IMR-90 (cell line): ENCODE measurements at regions not wholly inside any gene's neighbourhood (a gene's known extent, or its start where the extent isn't known, plus 50 kb on each side); places are given as distances from the start of the nearest gene placed in this dataset.

Experiments used
- ATAC-seq: fragments of 200-7000 bp; cut with Tn5 transposase; 2 replicates; pipeline ENCODE4 v1.9.1; 2020; ENCODE audit warnings: low read depth, mild to moderate bottlenecking, moderate library complexity
- BruUV-seq: library from RNA; stranded (reverse); fragments of 400-500 nt; replicated peaks from 2 replicates; lab custom pipeline; 2021; lab: Mats Ljungman, UMichigan
- CTCF ChIA-PET: fragments of 300-600 bp; formaldehyde crosslinking; extraction: SDS; loops from one replicate; lab custom pipeline; 2021; ENCODE audit warnings: antibody characterized with exemption; lab: Yijun Ruan, JAX
- POLR2A ChIA-PET: fragments of 300-600 bp; sonication (Branson Sonifier 250); formaldehyde crosslinking; loops from one replicate; lab custom pipeline; 2022; ENCODE audit warnings: antibody characterized with exemption; ENCODE audit not compliant: unreplicated experiment; lab: Charles Lee
- DNase-seq: peaks from one replicate; pipeline ENCODE4 v3.0.0; 2013
- H2AFZ ChIP-seq: replicated peaks from 2 replicates; pipeline ENCODE3; 2013; ENCODE audit warnings: low read length, mild to moderate bottlenecking; ENCODE audit not compliant: poor library complexity
- H2AK5ac ChIP-seq: 2 replicates; pipeline ENCODE4 v1.6.1; 2013; ENCODE audit warnings: low read depth, low read length, inconsistent platforms
- H2AK9ac ChIP-seq: replicated peaks from 2 replicates; pipeline ENCODE3; 2013; ENCODE audit warnings: mild to moderate bottlenecking, low read depth, low read length, moderate library complexity; ENCODE audit not compliant: poor library complexity
- H2BK120ac ChIP-seq: 2 replicates; pipeline ENCODE4 v1.6.1; 2013; ENCODE audit warnings: low read depth, low read length, inconsistent platforms
- H2BK15ac ChIP-seq: 3 replicates; pipeline ENCODE4 v1.6.1; 2013; ENCODE audit warnings: low read depth, low read length, inconsistent platforms
- H2BK20ac ChIP-seq: 2 replicates; pipeline ENCODE4 v1.6.1; 2013; ENCODE audit warnings: low read depth, mild to moderate bottlenecking, inconsistent platforms, low read length, moderate library complexity
- H2BK5ac ChIP-seq: 2 replicates; pipeline ENCODE4 v1.6.1; 2013; ENCODE audit warnings: mild to moderate bottlenecking, low read depth, low read length, inconsistent platforms; ENCODE audit not compliant: poor library complexity, severe bottlenecking
- H3K14ac ChIP-seq: replicated peaks from 2 replicates; pipeline ENCODE4 v1.6.1; 2013; ENCODE audit warnings: low read depth, low read length, inconsistent platforms
- H3K18ac ChIP-seq: 2 replicates; pipeline ENCODE4 v1.6.1; 2013; ENCODE audit warnings: low read depth, low read length, control low read depth
- H3K23ac ChIP-seq: 2 replicates; pipeline ENCODE4 v1.6.1; 2013; ENCODE audit warnings: low read depth, low read length, inconsistent platforms
- H3K27ac ChIP-seq: 2 replicates; pipeline ENCODE4 v1.5.1; 2013; ENCODE audit warnings: mild to moderate bottlenecking, control low read depth, low read length; ENCODE audit not compliant: insufficient read depth
- H3K27me3 ChIP-seq: 2 replicates; pipeline ENCODE4 v1.6.1; 2013; ENCODE audit warnings: low read length; ENCODE audit not compliant: control insufficient read depth, insufficient read depth
- H3K36me3 ChIP-seq: 2 replicates; pipeline ENCODE4 v1.6.1; 2013; ENCODE audit warnings: low read length, mixed read lengths; ENCODE audit not compliant: control insufficient read depth, insufficient read depth
- H3K4ac ChIP-seq: 2 replicates; pipeline ENCODE4 v1.6.1; 2013; ENCODE audit warnings: low read depth, low read length, inconsistent platforms
- H3K4me1 ChIP-seq: 2 replicates; pipeline ENCODE4 v1.6.1; 2013; ENCODE audit warnings: low read length, mixed read lengths; ENCODE audit not compliant: control insufficient read depth, insufficient read depth
- H3K4me2 ChIP-seq: 2 replicates; pipeline ENCODE4 v1.6.1; 2013; ENCODE audit warnings: low read depth, mild to moderate bottlenecking, control low read depth, low read length, moderate library complexity
- H3K4me3 ChIP-seq: 2 replicates; pipeline ENCODE4 v1.5.1; 2013; ENCODE audit warnings: low read depth, mild to moderate bottlenecking, control low read depth, low read length, moderate library complexity; ENCODE audit not compliant: insufficient read depth
- H3K56ac ChIP-seq: 2 replicates; pipeline ENCODE4 v1.6.1; 2013; ENCODE audit warnings: low read length, inconsistent platforms; ENCODE audit not compliant: insufficient read depth; ENCODE audit errors: extremely low read depth
- H3K79me1 ChIP-seq, 2 experiments: 2 replicates each; pipeline ENCODE4 v1.6.1; 2013; ENCODE audit warnings: low read length in 2 of 2, inconsistent platforms in 1 of 2, low read depth in 1 of 2
- H3K9ac ChIP-seq: 2 replicates; pipeline ENCODE4 v1.6.1; 2013; ENCODE audit warnings: low read depth, low read length, control low read depth
- H3K9me1 ChIP-seq: 2 replicates; pipeline ENCODE4 v1.6.1; 2013; ENCODE audit warnings: low read length, inconsistent platforms; ENCODE audit not compliant: insufficient read depth
- H3K9me3 ChIP-seq: 2 replicates; pipeline ENCODE4 v1.6.1; 2013; ENCODE audit warnings: low read length; ENCODE audit not compliant: control insufficient read depth, insufficient read depth
- H4K20me1 ChIP-seq: 2 replicates; pipeline ENCODE4 v1.6.1; 2013; ENCODE audit warnings: low read length, inconsistent platforms; ENCODE audit not compliant: insufficient read depth
- H4K5ac ChIP-seq: 2 replicates; pipeline ENCODE4 v1.6.1; 2013; ENCODE audit warnings: mild to moderate bottlenecking, low read depth, low read length, control low read depth
- H4K8ac ChIP-seq, 2 experiments: 2 replicates each; pipeline ENCODE4 v1.6.1; 2013; ENCODE audit warnings: low read depth in 2 of 2, low read length in 2 of 2, control low read depth in 1 of 2, inconsistent platforms in 1 of 2
- H4K91ac ChIP-seq: 2 replicates; pipeline ENCODE4 v1.6.1; 2013; ENCODE audit warnings: low read depth, low read length, inconsistent platforms; ENCODE audit not compliant: insufficient read depth
- BHLHE40 ChIP-seq: fragments of 150-350 bp; IDR thresholded peaks from 2 replicates; pipeline ENCODE4 v1.6.1; 2016; ENCODE audit warnings: mild to moderate bottlenecking, low read depth, low read length
- CEBPB ChIP-seq: IDR thresholded peaks from 2 replicates; pipeline ENCODE4 v1.6.1; 2012; ENCODE audit warnings: low read depth, low read length, improper control_type of control experiment
- CHD1 ChIP-seq: IDR thresholded peaks from 2 replicates; pipeline ENCODE4 v1.6.1; 2012; ENCODE audit warnings: low read depth, low read length, improper control_type of control experiment
- CTCF ChIP-seq: conservative IDR thresholded peaks from 2 replicates; pipeline ENCODE4 v1.5.1; 2012; ENCODE audit warnings: mild to moderate bottlenecking, low read depth, low read length, improper control_type of control experiment
- ELK1 ChIP-seq: fragments of 150-350 bp; IDR thresholded peaks from 2 replicates; pipeline ENCODE4 v1.6.1; 2016; ENCODE audit warnings: low read depth, mild to moderate bottlenecking, low read length, moderate library complexity, borderline replicate concordance
- FOS ChIP-seq: fragments of 150-350 bp; IDR thresholded peaks from 2 replicates; pipeline ENCODE4 v1.6.1; 2016; ENCODE audit warnings: low read depth, low read length
- MAFK ChIP-seq: IDR thresholded peaks from 2 replicates; pipeline ENCODE4 v1.6.1; 2012; ENCODE audit warnings: low read depth, low read length, improper control_type of control experiment
- MAZ ChIP-seq: IDR thresholded peaks from 2 replicates; pipeline ENCODE4 v1.6.1; 2012; ENCODE audit warnings: low read depth, mild to moderate bottlenecking, low read length, improper control_type of control experiment, moderate library complexity, borderline replicate concordance
- MXI1 ChIP-seq: IDR thresholded peaks from 2 replicates; pipeline ENCODE4 v1.6.1; 2012; ENCODE audit warnings: low read depth, mild to moderate bottlenecking, low read length, moderate library complexity, borderline replicate concordance
- NFE2L2 ChIP-seq: fragments of 150-350 bp; IDR thresholded peaks from 2 replicates; pipeline ENCODE4 v1.6.1; 2016; ENCODE audit warnings: low read depth, mild to moderate bottlenecking, low read length
- POLR2A ChIP-seq: IDR thresholded peaks from 2 replicates; pipeline ENCODE4 v1.6.1; 2012; ENCODE audit warnings: mild to moderate bottlenecking, low read depth, low read length
- RAD21 ChIP-seq: IDR thresholded peaks from 2 replicates; pipeline ENCODE4 v1.6.1; 2012; ENCODE audit warnings: low read length, improper control_type of control experiment
- RCOR1 ChIP-seq: IDR thresholded peaks from 2 replicates; pipeline ENCODE4 v1.6.1; 2012; ENCODE audit warnings: mild to moderate bottlenecking, low read length, improper control_type of control experiment; ENCODE audit not compliant: insufficient replicate concordance
- RFX5 ChIP-seq: IDR thresholded peaks from 2 replicates; pipeline ENCODE4 v1.8.0; 2012; ENCODE audit warnings: low read depth, mild to moderate bottlenecking, low read length, moderate library complexity
- SMC3 ChIP-seq: fragments of 150-350 bp; IDR thresholded peaks from 2 replicates; pipeline ENCODE4 v1.6.1; 2016; ENCODE audit warnings: low read depth, mild to moderate bottlenecking, antibody characterized with exemption, low read length, moderate library complexity
- USF2 ChIP-seq: fragments of 150-350 bp; IDR thresholded peaks from 2 replicates; pipeline ENCODE4 v1.6.1; 2017; ENCODE audit warnings: mild to moderate bottlenecking, antibody characterized with exemption, low read length, low read depth
- WGBS, 2 experiments: methylation state at CpG; one replicate each; pipeline versions ENCODE4 v1.1.5 to v1.1.7; 2013; ENCODE audit warnings: missing lambda C conversion rate in 2 of 2; ENCODE audit not compliant: insufficient read length in 1 of 2; ENCODE audit errors: extremely low coverage in 2 of 2; 5-methylcytosine and 5-hydroxymethylcytosine counted together
- dilution Hi-C: fragments of 300-500 bp; cut with HindIII; formaldehyde crosslinking; loops from one replicate; pipeline ENCODE4 v1.14.3; 2018; ENCODE audit warnings: low sequenced_read_pairs; ENCODE audit not compliant: unreplicated experiment
- in situ Hi-C: fragments of 300-500 bp; cut with MboI; formaldehyde crosslinking; loops from 3 replicates; pipeline ENCODE4 v1.14.3; 2019; ENCODE audit warnings: low sequenced_read_pairs, inconsistent platforms, mixed read lengths
- intact Hi-C: fragments of 100-400 bp; cut with micrococcal nuclease; formaldehyde crosslinking; loops from 2 replicates; pipeline ENCODE4 v1.10.0; 2022

GRCh38 chr1:115922801-115923200 lies 53.5 kb upstream of the SLC22A15 start:
- no peaks in the 10 kb centered on the region for H3K9me1 ChIP-seq
- H2BK20ac ChIP-seq: no peak overlapping the region
- no peak for ATAC-seq
- no peak overlapping the region for H3K4me3 ChIP-seq
- H3K4me1 ChIP-seq: no peaks in the 10 kb centered on the region
- H2BK120ac ChIP-seq: no peak overlapping the region
- no peak overlapping the region for H3K18ac ChIP-seq
- BruUV-seq: no TSS peak
- in situ Hi-C loops (no loop called here), dilution Hi-C loops (no loop called here), intact Hi-C loops (no loop called here)
- H3K23ac ChIP-seq: no peak overlapping the region
- H3K27me3 ChIP-seq: peaks cover 2% of the 10 kb centered on the region; the same call in 1 of the 2 replicates
- no peak overlapping the region for H4K8ac ChIP-seq
- no peak overlapping the region for H3K14ac ChIP-seq
- no CpG with 5 or more reads among the region's 6 CpGs for WGBS, 2 experiments
- no peak for DNase-seq
- ChIA-PET POLR2A (no interaction called here), CTCF (interaction anchor here (0.5 kb wide), 1 partner anchor 977 kb away, joined by 5 read pairs; no protein-coding TSS in a partner anchor)
- no peak overlapping the region for H2AK9ac ChIP-seq
- TF ChIP-seq SMC3 (no peak), USF2 (no peak), ELK1 (no peak), MXI1 (no peak), CHD1 (no peak), MAFK (no peak), NFE2L2 (no peak), BHLHE40 (no peak), FOS (no peak), MAZ (no peak), POLR2A (no peak), RAD21 (no peak), RFX5 (no peak), CTCF (no peak), RCOR1 (no peak), CEBPB (no peak)
- no peak overlapping the region for H2BK15ac ChIP-seq
- H4K20me1 ChIP-seq: no peaks in the 10 kb centered on the region
- no peaks in the 10 kb centered on the region for H3K79me1 ChIP-seq
- no peak overlapping the region for H3K27ac ChIP-seq
- H4K91ac ChIP-seq: no peak overlapping the region
- no peak overlapping the region for H2AK5ac ChIP-seq
- H3K36me3 ChIP-seq: no peaks in the 10 kb centered on the region
- H3K9me3 ChIP-seq: no peaks in the 10 kb centered on the region
- no peak overlapping the region for H3K4me2 ChIP-seq
- H4K5ac ChIP-seq: no peak overlapping the region
- no peak overlapping the region for H3K9ac ChIP-seq
- H2BK5ac ChIP-seq: no peak overlapping the region
- no peak overlapping the region for H3K56ac ChIP-seq
- H2AFZ ChIP-seq: no peak overlapping the region
- no peak overlapping the region for H3K4ac ChIP-seq
